ENCODE measurements at regions not wholly inside any gene's neighbourhood (a gene's known extent, or its start where the extent isn't known, plus 50 kb on each side); places are given as distances from the start of the nearest gene placed in this dataset.

GRCh38 chr13:40494513-40494912 lies 171.9 kb downstream of the FOXO1 start:
- H3K36me3 Mint-ChIP-seq: no peaks in the 10 kb centered on the region
- Histone ChIP-seq H4K20me1 (ENCODE audit: insufficient read depth, low read length) (no peaks in the 10 kb centered on the region), H3K27me3 (ENCODE audit: control insufficient read depth in 2 of 2, insufficient read depth in 2 of 2, low read length in 2 of 2) (no peaks in the 10 kb centered on the region), H3K4me1 (ENCODE audit: control insufficient read depth in 1 of 2, insufficient read depth in 2 of 2, low read length in 2 of 2) (no peaks in the 10 kb centered on the region), H3K9me3 (replicated peaks in 1 of 2; ENCODE audit: control insufficient read depth in 1 of 2, insufficient read depth in 1 of 2, low read length in 2 of 2) (no peaks in the 10 kb centered on the region), H3K36me3 (replicated peaks in 1 of 2; ENCODE audit: control insufficient read depth in 1 of 2, insufficient read depth in 2 of 2, low read length in 2 of 2) (no peaks in the 10 kb centered on the region), H3K27ac (ENCODE audit: low read depth in 1 of 2, low read length in 2 of 2) (no peak overlapping the region), H3K79me2 (ENCODE audit: insufficient read depth, low read length) (no peaks in the 10 kb centered on the region), H2AFZ (ENCODE audit: insufficient read depth, low read depth, low read length, poor library complexity, severe bottlenecking) (no peak overlapping the region), H3K4me3 (replicated peaks in 1 of 3; ENCODE audit: low read depth in 2 of 3, low read length in 3 of 3) (no peak overlapping the region), H3K4me2 (replicated peaks; ENCODE audit: extremely low read depth, low read length, poor library complexity, severe bottlenecking) (no peak overlapping the region), H3K9ac (ENCODE audit: insufficient read depth, low read length, poor library complexity, severe bottlenecking) (no peak overlapping the region)
- no peak overlapping the region for H3K4me3 Mint-ChIP-seq
- H3K4me1 Mint-ChIP-seq: peaks cover 9% of the 10 kb centered on the region
- intact Hi-C loops (cut with micrococcal nuclease): no loop called here
- peaks cover 0 to 2% (median 0%) of the 10 kb centered on the region in 7 donors for H3K9me3 Mint-ChIP-seq
- no peak for TF ChIP-seq CTCF (IDR thresholded peaks at IDR 0.05)
- peaks cover 2 to 7% (median 7%) of the 10 kb centered on the region in 3 donors for H3K27me3 Mint-ChIP-seq (ENCODE audit: low read depth in 3 of 3)
- H3K27ac Mint-ChIP-seq: peak overlapping the region in 3 of 7 donors; percentile 10 to 58 (median 44)
- DNase-seq: no peak
- WGBS (ENCODE audit: insufficient coverage): no CpG with 5 or more reads among the region's 2 CpGs

- no peak overlapping the region for H3K4me3 ChIP-seq (replicated peaks in 1 of 3; ENCODE audit: low read depth in 2 of 3, low read length in 3 of 3)
- H3K27me3 Mint-ChIP-seq (ENCODE audit: low read depth in 3 of 3): peaks cover 0 to 7% (median 7%) of the 10 kb centered on the region in 3 donors
- no peaks in the 10 kb centered on the region for H3K36me3 Mint-ChIP-seq
- H3K27ac Mint-ChIP-seq: peak overlapping the region in 1 of 7 donors; percentile 16
- no peak overlapping the region for H2AFZ ChIP-seq (ENCODE audit: insufficient read depth, low read depth, low read length, poor library complexity, severe bottlenecking)
- H3K79me2 ChIP-seq (ENCODE audit: insufficient read depth, low read length): no peaks in the 10 kb centered on the region
- no peak for TF ChIP-seq CTCF (IDR thresholded peaks at IDR 0.05)
- intact Hi-C loops (cut with micrococcal nuclease): no loop called here
- H4K20me1 ChIP-seq (ENCODE audit: insufficient read depth, low read length): no peaks in the 10 kb centered on the region
- H3K9ac ChIP-seq (ENCODE audit: insufficient read depth, low read length, poor library complexity, severe bottlenecking): no peak overlapping the region
- peaks cover 9% of the 10 kb centered on the region for H3K4me1 Mint-ChIP-seq
- H3K9me3 ChIP-seq (replicated peaks in 1 of 2; ENCODE audit: control insufficient read depth in 1 of 2, insufficient read depth in 1 of 2, low read length in 2 of 2): no peaks in the 10 kb centered on the region
- no peak overlapping the region for H3K4me2 ChIP-seq (replicated peaks; ENCODE audit: extremely low read depth, low read length, poor library complexity, severe bottlenecking)
- no peak overlapping the region for H3K27ac ChIP-seq (ENCODE audit: low read depth in 1 of 2, low read length in 2 of 2)
- H3K4me1 ChIP-seq (ENCODE audit: control insufficient read depth in 1 of 2, insufficient read depth in 2 of 2, low read length in 2 of 2): no peaks in the 10 kb centered on the region
- H3K9me3 Mint-ChIP-seq: peaks cover 0 to 2% (median 0%) of the 10 kb centered on the region in 7 donors
- WGBS (ENCODE audit: insufficient coverage): 100% methylated on average over 2 of the region's 8 CpGs
- H3K36me3 ChIP-seq (replicated peaks in 1 of 2; ENCODE audit: control insufficient read depth in 1 of 2, insufficient read depth in 2 of 2, low read length in 2 of 2): no peaks in the 10 kb centered on the region
- H3K4me3 Mint-ChIP-seq: no peak overlapping the region
- no peak for DNase-seq
- H3K27me3 ChIP-seq (ENCODE audit: control insufficient read depth in 2 of 2, insufficient read depth in 2 of 2, low read length in 2 of 2): no peaks in the 10 kb centered on the region
Observed at GRCh38 chr13:40494946-40495620, 171.4 kb downstream of the FOXO1 start.
